DMS153 treated with DMSO at 0.1 percent for 48 hours (cell line): ENCODE measurements at regions not wholly inside any gene's neighbourhood (a gene's known extent, or its start where the extent isn't known, plus 50 kb on each side); places are given as distances from the start of the nearest gene placed in this dataset.
"Not testable (repeated sequence)": the region's sequence is repeated elsewhere in the genome, so short reads cannot be mapped to it uniquely, and the experiment has no call there.

ENCODE experiments used
- DNase-seq: peaks from one replicate; lab custom pipeline; 2025; ENCODE audit not compliant: unreplicated experiment; lab: John Stamatoyannopoulos, UW

GRCh38 chr2:105502625-105503334 lies 103.9 kb upstream of the FHL2 start:
- no peak for DNase-seq

GRCh38 chr2:105498281-105498846 lies 99.5 kb upstream of the FHL2 start:
- DNase-seq = no peak

GRCh38 chr2:105497094-105497493 lies 98.2 kb upstream of the FHL2 start:
- DNase-seq = no peak

- DNase-seq = no peak
Observed at GRCh38 chr2:105496271-105496670, 97.4 kb upstream of the FHL2 start.

GRCh38 chr2:105494683-105495425 lies 96.0 kb upstream of the FHL2 start:
- no peak for DNase-seq

- DNase-seq = no peak
Observed at GRCh38 chr2:105490956-105491355, 92.1 kb upstream of the FHL2 start.

- DNase-seq = no peak
Observed at GRCh38 chr2:105490204-105490603, 91.4 kb upstream of the FHL2 start.

GRCh38 chr2:105489168-105489878 lies 90.5 kb upstream of the FHL2 start:
- DNase-seq = no peak

GRCh38 chr2:105488285-105488684 lies 89.4 kb upstream of the FHL2 start:
- DNase-seq = no peak

GRCh38 chr2:105487142-105488069 lies 88.6 kb upstream of the FHL2 start:
- no peak for DNase-seq

- DNase-seq = no peak
Observed at GRCh38 chr2:105486762-105487141, 87.9 kb upstream of the FHL2 start.

- DNase-seq = no peak
Observed at GRCh38 chr2:105478670-105479069, 79.8 kb upstream of the FHL2 start.

GRCh38 chr2:105477050-105477620 lies 78.3 kb upstream of the FHL2 start:
- not testable (repeated sequence) for DNase-seq

- DNase-seq = no peak
Observed at GRCh38 chr2:105473011-105473410, 74.2 kb upstream of the FHL2 start.

GRCh38 chr2:105470979-105471378 lies 72.1 kb upstream of the FHL2 start:
- no peak for DNase-seq

- no peak for DNase-seq
Observed at GRCh38 chr2:105469781-105470180, 70.9 kb upstream of the FHL2 start.

GRCh38 chr2:105468582-105469042 lies 69.8 kb upstream of the FHL2 start:
- no peak for DNase-seq

- no peak for DNase-seq
Observed at GRCh38 chr2:105464325-105464724, 65.5 kb upstream of the FHL2 start.

- DNase-seq = no peak
Observed at GRCh38 chr2:105460048-105460732, 61.3 kb upstream of the FHL2 start.

GRCh38 chr2:105458076-105458475 lies 59.2 kb upstream of the FHL2 start:
- no peak for DNase-seq
